NCI-H748 treated with DMSO at 0.1 percent for 48 hours (cell line): ENCODE measurements at regions not wholly inside any gene's neighbourhood (a gene's known extent, or its start where the extent isn't known, plus 50 kb on each side); places are given as distances from the start of the nearest gene placed in this dataset.
"Not testable (repeated sequence)": the region's sequence is repeated elsewhere in the genome, so short reads cannot be mapped to it uniquely, and the experiment has no call there.

Source experiments
- DNase-seq: peaks from one replicate; lab custom pipeline; 2025; lab: John Stamatoyannopoulos, UW

DNA sequence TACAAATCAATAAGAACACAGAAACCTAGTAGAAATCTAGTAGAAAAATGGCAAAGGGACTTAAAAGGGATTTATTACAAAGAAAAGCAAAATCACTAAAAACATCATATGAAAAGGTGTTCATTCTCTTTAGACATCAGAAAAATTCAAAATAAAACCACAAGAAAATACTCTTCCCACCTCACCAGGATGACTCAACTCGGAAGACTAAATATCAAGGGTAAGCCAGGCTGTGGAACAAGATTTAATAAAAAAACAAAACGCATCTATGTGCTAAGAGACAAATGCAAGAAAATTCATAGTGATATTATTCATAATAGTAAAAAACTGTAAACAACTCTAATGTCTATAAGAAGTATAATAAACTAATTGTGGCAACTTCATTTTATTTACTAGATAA is 181.6 kb upstream of the GHR start:
- no peak for DNase-seq

GRCh38 chr5:42242210-42242609 is 181.0 kb upstream of the GHR start:
- no peak for DNase-seq

GRCh38 chr5:42242881-42243485 is 180.3 kb upstream of the GHR start:
- no peak for DNase-seq

GRCh38 chr5:42252306-42252705 is 170.9 kb upstream of the GHR start:
- DNase-seq, result no peak

GRCh38 chr5:42259914-42260313 is 163.3 kb upstream of the GHR start:
- peak; percentile 76 for DNase-seq

DNA sequence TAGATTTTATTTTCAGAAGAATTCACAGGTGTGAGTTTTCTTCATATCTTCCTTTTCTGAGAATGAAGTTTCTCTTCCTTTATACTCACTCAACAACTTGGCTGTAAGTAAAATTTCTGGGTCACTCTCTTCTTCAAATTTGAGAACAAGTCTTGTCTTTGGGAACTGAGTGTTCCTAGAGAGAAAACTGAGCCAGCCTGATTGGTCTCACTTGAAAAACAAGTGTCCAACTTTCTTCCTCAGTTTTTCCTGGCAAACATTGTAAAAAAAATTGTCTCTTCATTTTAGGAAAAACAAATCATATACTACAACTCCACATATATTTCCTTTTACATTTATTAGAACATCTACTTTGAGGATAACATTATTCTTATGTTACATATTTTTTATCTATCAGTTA is 156.1 kb upstream of the GHR start:
- no peak for DNase-seq

DNA sequence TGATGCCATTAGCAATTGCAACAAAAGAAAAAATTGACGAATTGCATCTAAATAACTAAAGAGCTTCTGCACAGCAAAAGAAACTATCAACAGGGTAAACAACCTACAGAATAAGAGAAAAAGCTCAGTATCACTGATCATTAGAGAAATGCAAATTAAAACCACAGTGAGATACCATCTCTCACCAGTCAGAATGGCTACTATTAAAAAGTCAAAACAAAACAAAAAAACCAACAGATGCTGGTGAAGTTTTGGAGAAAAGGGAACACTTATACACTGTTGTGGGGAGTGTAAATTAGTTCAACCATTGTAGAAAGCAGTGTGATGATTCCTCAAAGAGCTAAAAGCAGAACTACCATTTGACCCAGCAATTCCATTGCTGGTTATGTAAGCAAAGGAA is 155.1 kb upstream of the GHR start:
- DNase-seq, result not testable (repeated sequence)

- DNase-seq, result no peak
Measured at GRCh38 chr5:42268630-42269029, 154.6 kb upstream of the GHR start.

DNA sequence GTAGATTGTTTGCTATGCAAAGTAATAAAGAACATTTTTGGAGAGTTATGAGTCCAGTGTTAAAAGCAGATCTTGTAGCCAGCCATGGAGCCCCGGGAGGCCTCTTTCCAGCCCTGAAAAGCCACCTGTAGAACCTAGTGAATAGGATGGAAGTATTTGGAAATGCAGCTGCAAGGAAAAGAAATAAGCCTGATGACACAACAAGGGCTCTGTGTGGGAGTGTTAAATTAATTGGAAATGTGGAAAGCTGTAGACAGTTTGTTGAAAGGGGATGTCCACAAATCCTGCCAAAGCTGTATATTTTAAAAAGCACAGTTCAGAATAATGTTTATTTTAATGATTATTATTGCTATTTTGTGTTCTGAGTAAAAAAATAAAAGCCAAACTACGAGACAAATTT is 152.5 kb upstream of the GHR start:
- no peak for DNase-seq

DNA sequence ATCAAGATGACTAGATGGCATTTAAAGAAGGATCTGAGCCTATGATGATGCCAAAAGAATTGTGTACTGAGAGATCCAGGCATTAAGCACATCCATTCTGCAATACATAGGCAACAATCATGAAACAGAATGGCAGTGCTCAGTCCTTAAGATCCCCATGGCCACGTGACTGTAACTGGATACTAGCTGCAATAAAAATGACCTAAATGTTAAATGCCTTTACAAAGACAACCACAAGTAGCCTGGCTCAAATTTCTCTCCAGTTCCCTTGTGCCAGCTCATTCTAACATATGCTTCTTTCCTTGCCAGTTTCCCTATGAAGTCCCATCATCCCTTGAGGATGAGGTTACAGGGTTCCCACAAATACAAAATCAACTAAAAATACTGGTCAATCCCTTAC is 148.3 kb upstream of the GHR start:
- DNase-seq, result no peak

DNA sequence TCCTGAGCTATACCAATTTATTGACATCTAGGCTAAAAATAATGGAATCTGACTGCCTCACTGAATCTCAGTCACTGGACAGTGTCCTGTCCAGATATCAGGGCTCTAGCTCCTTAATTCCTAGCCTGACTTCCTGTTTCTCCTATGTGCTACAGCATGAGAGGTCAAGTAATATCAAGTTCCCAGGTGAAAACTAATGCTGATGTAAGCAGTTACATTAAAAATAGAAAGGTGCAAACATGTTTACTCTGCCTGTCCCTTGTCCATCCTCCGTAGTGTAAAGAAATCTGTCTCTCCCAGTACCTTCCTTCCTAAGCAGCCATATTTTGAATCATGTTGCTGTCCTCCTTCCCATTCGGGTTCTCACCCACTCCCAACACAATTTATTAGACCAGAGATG is 145.9 kb upstream of the GHR start:
- DNase-seq, result no peak

DNA sequence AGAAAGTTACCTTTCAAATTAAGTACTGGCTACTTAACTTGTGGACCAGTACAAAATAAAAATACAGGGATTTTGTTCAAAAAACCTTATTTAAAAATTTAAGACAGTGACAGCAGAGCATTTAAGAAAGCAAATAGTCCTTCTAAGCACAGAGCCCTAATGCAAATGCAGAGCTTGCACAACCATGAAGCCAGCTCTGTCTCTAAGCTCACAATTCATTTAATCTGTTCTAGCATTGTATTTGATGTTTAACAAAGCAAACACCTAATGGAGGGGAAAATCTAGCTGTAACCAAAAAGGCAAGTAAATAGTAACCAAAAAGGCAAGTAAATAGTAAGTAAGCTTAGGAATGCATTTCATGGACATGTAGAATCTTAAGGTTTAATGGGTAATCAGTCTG is 138.7 kb upstream of the GHR start:
- no peak for DNase-seq

DNA sequence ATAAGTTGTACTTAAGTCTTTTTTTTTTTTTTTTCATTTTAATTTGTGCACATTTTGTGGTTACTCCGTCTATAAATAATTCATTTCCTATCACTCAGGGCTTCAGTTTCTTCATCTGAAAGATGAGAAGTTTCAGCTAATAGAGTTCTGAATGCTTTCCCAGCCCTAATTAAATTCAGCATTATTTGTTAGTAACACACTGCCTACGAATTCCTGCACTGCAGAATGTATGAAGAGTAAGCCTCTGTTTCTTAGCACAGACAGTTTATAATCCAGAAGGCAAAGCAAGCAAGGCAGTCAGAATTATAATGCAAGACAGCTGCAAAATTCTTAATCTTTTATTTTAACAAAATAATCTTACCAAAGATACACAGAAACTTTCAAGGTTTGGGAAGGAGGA is 138.0 kb upstream of the GHR start:
- DNase-seq, result no peak

GRCh38 chr5:42300496-42300895 is 122.7 kb upstream of the GHR start:
- DNase-seq, result no peak

GRCh38 chr5:42301349-42301748 is 121.9 kb upstream of the GHR start:
- DNase-seq, result no peak

DNA sequence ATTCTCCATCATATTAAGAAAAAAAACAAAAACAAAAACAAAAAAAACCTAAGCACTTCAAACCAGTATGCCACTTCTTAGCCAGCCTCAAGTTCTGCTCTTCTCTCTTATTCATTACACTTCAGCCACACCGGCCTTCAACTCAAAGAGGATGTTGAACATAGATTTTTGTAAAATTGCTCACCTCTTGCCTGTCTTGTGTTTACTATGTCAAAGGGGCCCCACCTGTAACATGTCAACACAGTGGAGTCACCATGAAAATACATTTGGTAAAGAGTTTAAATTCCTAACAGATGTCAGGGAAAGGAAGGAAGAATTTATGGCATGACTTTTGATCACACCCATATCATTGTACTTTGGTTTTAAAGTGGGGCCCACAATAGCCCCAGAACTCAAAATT is 121.1 kb upstream of the GHR start:
- DNase-seq, result no peak

DNA sequence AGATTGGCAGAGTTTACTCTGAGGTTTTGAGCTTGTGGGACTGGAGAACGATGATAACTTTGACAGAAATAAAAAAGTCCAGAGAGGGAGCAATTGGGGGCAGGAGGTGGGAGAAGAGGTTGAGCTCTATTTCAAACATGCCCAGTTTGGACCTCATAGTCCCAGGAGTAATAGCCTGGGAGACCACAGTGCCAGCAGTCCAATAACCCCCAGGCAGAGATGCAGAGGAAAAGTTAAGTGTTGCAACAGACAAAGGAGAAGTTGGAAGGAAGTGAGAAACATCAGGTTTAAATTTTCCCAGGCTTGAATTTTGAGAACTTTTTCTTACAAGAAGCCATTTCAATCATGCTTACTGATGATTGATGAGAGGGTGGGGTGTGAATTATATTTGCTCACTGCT is 117.0 kb upstream of the GHR start:
- DNase-seq, result no peak

DNA sequence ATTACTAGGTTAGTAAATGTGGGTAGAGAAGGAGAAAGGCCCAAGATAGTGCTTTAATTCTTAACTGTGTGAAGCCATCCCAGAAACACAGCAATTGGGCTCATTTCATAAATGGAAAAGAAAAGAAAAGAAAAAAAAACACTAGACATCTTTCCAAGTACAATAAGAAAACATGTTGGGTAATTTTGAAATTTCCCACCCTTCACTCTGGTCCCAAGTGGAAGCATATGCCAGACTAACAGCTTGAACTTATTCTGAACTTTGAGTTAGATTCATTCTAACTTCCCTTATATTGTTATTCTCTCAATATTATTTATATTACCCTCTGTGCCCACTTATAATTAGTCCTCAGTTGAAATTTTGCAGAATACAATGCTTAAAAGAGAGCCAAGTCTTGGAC is 113.4 kb upstream of the GHR start:
- no peak for DNase-seq

DNA sequence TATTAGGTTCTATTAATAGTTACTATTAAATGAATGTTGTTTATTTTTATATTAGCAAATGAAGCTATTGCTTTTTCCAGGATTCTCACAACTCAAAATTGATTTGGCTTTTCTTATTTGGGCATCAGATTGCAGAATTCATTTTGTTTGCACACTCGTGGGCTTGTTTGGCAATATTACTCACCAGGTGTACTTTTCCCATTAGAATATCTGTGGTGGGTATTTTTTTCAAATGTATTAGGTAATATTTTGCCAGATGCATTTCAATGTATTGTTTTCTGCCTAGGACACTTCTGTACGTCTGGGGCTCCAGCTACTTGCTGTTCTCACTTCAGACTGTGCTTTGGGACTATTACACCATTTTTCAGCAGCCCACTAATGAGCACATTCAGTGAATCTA is 108.0 kb upstream of the GHR start:
- no peak for DNase-seq

GRCh38 chr5:42317575-42317974 is 105.7 kb upstream of the GHR start:
- DNase-seq, result no peak

- not testable (repeated sequence) for DNase-seq
Measured at GRCh38 chr5:42319546-42319945, 103.7 kb upstream of the GHR start.

DNA sequence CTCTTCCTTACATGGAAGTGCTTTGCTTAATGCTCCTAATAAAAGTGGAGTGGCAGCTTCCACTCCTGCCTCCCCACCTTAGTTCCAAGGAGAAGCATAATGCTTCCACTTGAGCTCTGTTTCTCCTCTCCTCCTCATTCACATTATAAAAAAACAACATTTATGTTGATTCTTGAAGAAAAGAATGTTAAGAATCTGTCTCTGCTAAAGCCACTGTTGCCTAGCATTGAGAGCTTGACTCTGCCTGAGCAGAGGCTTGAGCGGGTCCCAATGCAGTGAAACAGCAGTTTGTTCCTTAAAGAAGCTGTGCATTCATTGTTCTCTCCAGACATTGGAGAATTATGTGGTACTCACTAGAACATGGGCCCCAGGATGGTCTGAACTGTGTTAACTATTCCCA is 101.5 kb upstream of the GHR start:
- DNase-seq, result no peak

DNA sequence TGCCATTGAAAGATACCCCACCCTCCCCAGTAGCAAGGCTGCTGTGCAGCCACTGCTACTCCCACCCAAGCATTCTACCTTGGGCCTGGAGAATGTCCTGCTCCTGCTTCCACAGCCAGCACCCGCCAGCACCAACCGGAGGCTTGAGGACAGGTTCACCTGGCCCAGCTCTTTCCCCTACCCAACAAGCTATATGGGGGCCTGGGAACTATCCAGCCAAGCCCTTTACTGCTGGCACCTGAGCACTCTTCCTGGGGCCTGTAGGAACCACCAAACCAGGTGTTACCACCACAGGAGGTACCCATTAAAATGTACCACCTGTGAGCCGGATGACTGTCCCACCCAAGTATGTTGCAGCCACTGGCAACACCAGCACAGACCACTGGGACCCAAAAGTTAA is 86.1 kb upstream of the GHR start:
- no peak for DNase-seq

DNA sequence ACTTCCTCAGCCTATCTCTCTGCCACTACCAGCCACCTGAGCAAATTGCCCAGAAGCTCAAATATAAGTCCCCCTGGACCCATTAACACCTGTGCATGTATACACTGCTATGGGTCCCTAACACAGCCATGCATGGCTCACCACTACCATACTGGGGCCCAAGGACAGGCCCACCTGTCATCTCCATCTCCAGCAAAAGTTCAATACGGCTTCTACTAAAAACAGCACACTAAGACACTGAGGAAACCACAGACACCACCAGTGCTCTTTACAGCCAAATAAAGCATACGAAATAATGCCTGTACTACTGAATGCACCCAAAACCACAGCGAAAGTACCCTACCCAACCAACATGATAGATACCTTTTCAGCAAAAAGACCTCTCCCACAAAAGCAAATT is 85.6 kb upstream of the GHR start:
- DNase-seq, result no peak

- DNase-seq, result no peak
Measured at GRCh38 chr5:42338136-42338535, 85.1 kb upstream of the GHR start.
